ENCODE measurements at regions not wholly inside any gene's neighbourhood (a gene's known extent, or its start where the extent isn't known, plus 50 kb on each side); places are given as distances from the start of the nearest gene placed in this dataset.
"Not testable (repeated sequence)": the region's sequence is repeated elsewhere in the genome, so short reads cannot be mapped to it uniquely, and the experiment has no call there.

DNA sequence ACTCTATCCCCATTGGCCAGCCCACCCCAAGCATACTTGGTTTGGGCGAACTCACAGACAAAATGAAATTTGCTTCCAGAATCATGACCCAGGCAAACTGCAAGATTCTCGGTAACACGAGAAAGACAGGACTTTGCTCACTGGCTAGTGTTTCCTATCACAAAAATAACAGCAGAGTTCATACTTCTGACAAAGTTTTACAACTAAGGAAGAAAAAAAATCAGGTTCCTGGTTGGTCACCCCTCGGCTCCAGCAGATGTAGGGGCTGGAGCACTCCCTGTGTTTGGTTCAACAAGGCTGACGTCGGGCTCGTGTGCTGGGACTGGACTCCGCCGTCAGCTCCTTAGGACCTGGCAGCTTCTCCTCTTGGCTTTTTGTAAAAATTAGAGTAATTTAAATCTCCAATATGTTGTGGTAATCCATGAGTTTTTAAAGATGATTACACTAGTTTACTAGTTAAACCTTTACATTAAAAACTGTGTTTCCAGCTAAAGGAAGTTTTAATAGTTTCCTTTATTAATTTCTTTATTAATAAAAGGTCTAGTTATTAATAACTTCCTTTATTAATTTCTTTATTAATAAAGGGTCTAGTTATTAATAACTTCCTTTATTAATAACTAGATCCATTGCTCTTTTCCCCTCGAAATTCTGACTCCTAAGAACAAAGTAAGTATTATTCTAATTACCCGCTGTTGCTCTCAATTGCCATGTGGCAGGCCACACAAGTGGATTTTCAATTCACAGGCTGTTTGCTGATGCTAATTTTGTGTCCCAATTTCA lies 115.6 kb upstream of the RNF32 start:
- ChIA-PET CTCF (interaction anchor here (1.0 kb wide), 1 partner anchor 303 kb away, joined by 3 read pairs; no protein-coding TSS in a partner anchor), POLR2A (no interaction called here)
- no peak for ATAC-seq
- Mint-ChIP-seq H3K36me3 (ENCODE audit: low read depth) (no peaks in the 10 kb centered on the region), H3K4me3 (no peak overlapping the region), H3K9me3 (ENCODE audit: low read depth) (no peaks in the 10 kb centered on the region), H3K4me1 (no peaks in the 10 kb centered on the region), H3K27ac (no peak overlapping the region), H3K27me3 (peaks cover 5% of the 10 kb centered on the region)
- intact Hi-C loops (cut with DNase I, micrococcal nuclease), result no loop called here
- no peak for DNase-seq

- Mint-ChIP-seq H3K36me3 (ENCODE audit: low read depth) (no peaks in the 10 kb centered on the region), H3K4me1 (no peaks in the 10 kb centered on the region), H3K27ac (no peak overlapping the region), H3K27me3 (peaks cover 7% of the 10 kb centered on the region), H3K4me3 (no peak overlapping the region), H3K9me3 (ENCODE audit: low read depth) (no peaks in the 10 kb centered on the region)
- DNase-seq, result no peak
- ChIA-PET CTCF (no interaction called here), POLR2A (no interaction called here)
- ATAC-seq, result no peak
- intact Hi-C loops (cut with DNase I, micrococcal nuclease), result no loop called here
Observed at GRCh38 chr7:156523447-156524048, 117.0 kb upstream of the RNF32 start.

GRCh38 chr7:156522801-156523200 lies 117.8 kb upstream of the RNF32 start:
- ChIA-PET CTCF (no interaction called here), POLR2A (no interaction called here)
- DNase-seq, result no peak
- intact Hi-C loops (cut with DNase I, micrococcal nuclease), result no loop called here
- H3K27me3 Mint-ChIP-seq, result peaks cover 7% of the 10 kb centered on the region
- no peaks in the 10 kb centered on the region for H3K36me3 Mint-ChIP-seq (ENCODE audit: low read depth)
- no peak for ATAC-seq
- H3K27ac Mint-ChIP-seq, result no peak overlapping the region
- no peaks in the 10 kb centered on the region for H3K9me3 Mint-ChIP-seq (ENCODE audit: low read depth)
- no peak overlapping the region for H3K4me3 Mint-ChIP-seq
- no peaks in the 10 kb centered on the region for H3K4me1 Mint-ChIP-seq

GRCh38 chr7:156519070-156519469 lies 121.5 kb upstream of the RNF32 start:
- CTCF ChIA-PET, result no interaction called here
- ATAC-seq (no peak), DNase-seq (no peak)
- H3K27ac Mint-ChIP-seq, result no peak overlapping the region
- H3K4me3 Mint-ChIP-seq, result no peak overlapping the region
- POLR2A ChIA-PET, result no interaction called here
- no peaks in the 10 kb centered on the region for H3K36me3 Mint-ChIP-seq (ENCODE audit: low read depth)
- intact Hi-C loops (cut with DNase I, micrococcal nuclease), result loop anchor here in 1 of 2 experiments (10.0 kb wide), 1 partner anchor 56 kb away; no protein-coding TSS in a partner anchor
- H3K9me3 Mint-ChIP-seq (ENCODE audit: low read depth), result no peaks in the 10 kb centered on the region
- peaks cover 11% of the 10 kb centered on the region for H3K27me3 Mint-ChIP-seq
- no peaks in the 10 kb centered on the region for H3K4me1 Mint-ChIP-seq

DNA sequence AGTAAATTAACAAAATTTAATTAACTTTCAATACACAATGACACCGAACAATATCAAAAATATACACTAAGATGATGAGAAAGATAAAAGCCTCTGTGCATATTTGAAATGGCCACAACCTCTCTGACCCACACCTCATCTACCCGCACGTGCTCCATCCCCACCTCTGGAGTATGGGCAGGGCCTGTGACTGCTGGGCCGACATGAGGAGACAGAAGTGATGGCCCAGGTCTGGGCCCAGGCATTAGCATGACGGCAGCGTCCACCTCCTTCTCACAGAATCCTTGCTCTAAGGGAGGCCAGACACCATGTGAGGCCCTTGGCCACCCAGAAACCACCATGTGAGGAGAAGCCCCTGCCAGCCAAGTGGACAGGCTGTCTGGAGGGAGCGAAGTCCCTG lies 122.1 kb upstream of the RNF32 start:
- Mint-ChIP-seq H3K36me3 (ENCODE audit: low read depth) (no peaks in the 10 kb centered on the region), H3K4me3 (no peak overlapping the region), H3K4me1 (no peaks in the 10 kb centered on the region), H3K9me3 (ENCODE audit: low read depth) (no peaks in the 10 kb centered on the region), H3K27ac (no peak overlapping the region), H3K27me3 (peaks cover 11% of the 10 kb centered on the region)
- intact Hi-C loops (cut with DNase I, micrococcal nuclease), result loop anchor here in 1 of 2 experiments (10.0 kb wide), 1 partner anchor 56 kb away; no protein-coding TSS in a partner anchor
- ATAC-seq (no peak), DNase-seq (no peak)
- POLR2A ChIA-PET, result no interaction called here
- CTCF ChIA-PET, result no interaction called here

DNA sequence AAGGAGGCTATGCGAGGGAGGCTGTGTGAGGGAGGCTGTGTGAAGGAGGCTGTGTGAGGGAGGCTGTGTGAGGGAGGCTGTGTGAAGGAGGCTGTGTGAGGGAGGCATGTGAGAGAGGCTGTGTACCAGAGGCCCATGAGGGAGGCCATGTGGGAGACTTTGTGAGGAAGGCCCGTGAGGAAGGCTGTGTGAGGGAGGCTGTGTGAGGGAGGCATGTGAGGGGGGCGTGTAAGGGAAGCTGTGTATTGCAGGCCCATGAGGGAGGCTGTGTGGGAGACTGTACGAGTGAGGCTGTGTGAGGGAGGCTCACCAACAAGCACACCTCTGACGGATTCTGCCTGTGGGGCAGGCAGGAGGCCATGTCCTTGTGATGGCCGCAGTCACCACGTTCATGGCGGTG lies 122.7 kb upstream of the RNF32 start:
- H3K9me3 Mint-ChIP-seq (ENCODE audit: low read depth); POLR2A ChIA-PET; H3K4me3 Mint-ChIP-seq; H3K36me3 Mint-ChIP-seq (ENCODE audit: low read depth); DNase-seq; H3K27ac Mint-ChIP-seq; ATAC-seq; CTCF ChIA-PET; H3K4me1 Mint-ChIP-seq: not testable (repeated sequence)
- intact Hi-C loops (cut with DNase I, micrococcal nuclease), result loop anchor here in 1 of 2 experiments (10.0 kb wide), 1 partner anchor 57 kb away; no protein-coding TSS in a partner anchor
- peaks cover 11% of the 10 kb centered on the region for H3K27me3 Mint-ChIP-seq

DNA sequence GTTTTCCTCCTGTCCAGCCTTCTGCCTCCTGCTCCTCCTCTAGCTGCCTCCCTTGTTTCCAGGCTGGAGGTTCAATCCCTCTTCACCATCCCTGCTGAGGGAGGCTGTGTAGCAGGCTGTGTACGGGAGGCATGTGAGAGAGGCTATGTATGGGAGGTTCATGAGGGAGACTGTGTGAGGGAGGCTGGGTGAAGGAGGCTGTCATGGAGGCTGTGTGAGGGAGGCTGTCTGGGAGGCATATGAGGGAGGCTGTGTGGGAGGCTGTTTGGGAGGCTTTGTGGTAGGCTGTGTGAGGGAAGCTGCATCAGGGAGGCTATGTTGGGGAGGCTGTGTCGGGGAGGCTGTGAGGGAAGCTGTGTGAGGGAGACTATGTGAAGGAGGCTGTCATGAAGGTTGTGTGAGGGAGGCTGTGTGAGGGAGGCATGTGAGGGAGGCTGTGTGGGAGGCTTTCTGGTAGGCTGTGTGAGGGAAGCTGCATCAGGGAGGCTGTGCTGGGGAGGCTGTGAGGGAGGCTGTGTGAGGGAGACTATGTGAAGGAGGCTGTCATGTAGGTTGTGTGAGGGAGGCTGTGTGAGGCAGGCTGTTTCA lies 123.7 kb upstream of the RNF32 start:
- Mint-ChIP-seq H3K4me1 (no peaks in the 10 kb centered on the region), H3K27me3 (peaks cover 11% of the 10 kb centered on the region), H3K36me3 (ENCODE audit: low read depth) (no peaks in the 10 kb centered on the region), H3K4me3 (no peak overlapping the region), H3K27ac (no peak overlapping the region), H3K9me3 (ENCODE audit: low read depth) (no peaks in the 10 kb centered on the region)
- intact Hi-C loops (cut with DNase I, micrococcal nuclease), result loop anchor here in 1 of 2 experiments (10.0 kb wide), 1 partner anchor 58 kb away; no protein-coding TSS in a partner anchor
- POLR2A ChIA-PET, result no interaction called here
- ATAC-seq (no peak), DNase-seq (no peak)
- CTCF ChIA-PET, result interaction anchor here (0.9 kb wide), 1 partner anchor 21 kb away, joined by 3 read pairs; no protein-coding TSS in a partner anchor

- Mint-ChIP-seq H3K36me3 (ENCODE audit: low read depth) (no peaks in the 10 kb centered on the region), H3K4me1 (no peaks in the 10 kb centered on the region), H3K9me3 (ENCODE audit: low read depth) (peaks cover 4% of the 10 kb centered on the region), H3K27ac (no peak overlapping the region), H3K27me3 (peaks cover 11% of the 10 kb centered on the region), H3K4me3 (no peak overlapping the region)
- DNase-seq, result no peak
- ATAC-seq, result no peak
- ChIA-PET POLR2A (no interaction called here), CTCF (interaction anchor here (0.9 kb wide), 1 partner anchor 22 kb away, joined by 3 read pairs; no protein-coding TSS in a partner anchor)
- intact Hi-C loops (cut with DNase I, micrococcal nuclease), result loop anchor here in 1 of 2 experiments (10.0 kb wide), 1 partner anchor 59 kb away; no protein-coding TSS in a partner anchor
Observed at GRCh38 chr7:156515911-156516790, 124.4 kb upstream of the RNF32 start.

- H3K4me3 Mint-ChIP-seq, result no peak overlapping the region
- intact Hi-C loops (cut with DNase I, micrococcal nuclease), result loop anchor here in 1 of 2 experiments (10.0 kb wide), 1 partner anchor 60 kb away; no protein-coding TSS in a partner anchor
- ChIA-PET CTCF (no interaction called here), POLR2A (no interaction called here)
- peaks cover 3% of the 10 kb centered on the region for H3K36me3 Mint-ChIP-seq (ENCODE audit: low read depth)
- H3K9me3 Mint-ChIP-seq (ENCODE audit: low read depth), result peaks cover 13% of the 10 kb centered on the region
- no peaks in the 10 kb centered on the region for H3K4me1 Mint-ChIP-seq
- H3K27me3 Mint-ChIP-seq, result peaks cover 11% of the 10 kb centered on the region
- DNase-seq, result no peak
- H3K27ac Mint-ChIP-seq, result no peak overlapping the region
- ATAC-seq, result no peak
Observed at GRCh38 chr7:156514851-156515250, 125.7 kb upstream of the RNF32 start.

DNA sequence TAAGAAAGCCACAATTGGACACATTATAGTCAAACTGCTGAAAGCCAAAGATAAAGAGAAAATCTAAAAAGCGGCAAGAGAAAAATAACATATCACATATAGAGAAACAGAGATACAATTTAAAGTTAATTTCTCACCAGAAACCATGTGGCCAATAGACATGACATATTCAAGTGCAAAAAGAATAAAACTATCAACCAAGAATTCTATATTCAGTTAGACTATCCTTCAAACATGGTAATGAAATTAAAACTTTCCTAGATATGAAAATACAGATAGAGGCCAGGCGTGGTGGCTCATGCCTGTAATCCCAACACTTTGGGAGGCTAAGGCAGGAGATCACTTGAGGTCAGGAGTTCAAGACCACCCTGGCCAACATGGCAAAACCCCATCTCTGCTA lies 129.1 kb upstream of the RNF32 start:
- H3K27me3 Mint-ChIP-seq, result peaks cover 9% of the 10 kb centered on the region
- DNase-seq (no peak), ATAC-seq (no peak)
- H3K36me3 Mint-ChIP-seq (ENCODE audit: low read depth), result peaks cover 3% of the 10 kb centered on the region
- H3K4me1 Mint-ChIP-seq, result no peaks in the 10 kb centered on the region
- H3K27ac Mint-ChIP-seq, result no peak overlapping the region
- peaks cover 13% of the 10 kb centered on the region for H3K9me3 Mint-ChIP-seq (ENCODE audit: low read depth)
- intact Hi-C loops (cut with DNase I, micrococcal nuclease), result loop anchor here in 1 of 2 experiments (10.0 kb wide), 1 partner anchor 63 kb away; no protein-coding TSS in a partner anchor
- no peak overlapping the region for H3K4me3 Mint-ChIP-seq
- POLR2A ChIA-PET, result no interaction called here
- CTCF ChIA-PET, result interaction anchor here (0.7 kb wide), 1 partner anchor 85 kb away, joined by 3 read pairs; no protein-coding TSS in a partner anchor

- Mint-ChIP-seq H3K27ac (no peak overlapping the region), H3K9me3 (ENCODE audit: low read depth) (peaks cover 13% of the 10 kb centered on the region), H3K4me1 (no peaks in the 10 kb centered on the region), H3K4me3 (no peak overlapping the region), H3K36me3 (ENCODE audit: low read depth) (peaks cover 3% of the 10 kb centered on the region), H3K27me3 (peaks cover 10% of the 10 kb centered on the region)
- POLR2A ChIA-PET, result no interaction called here
- no peak for ATAC-seq
- no peak for DNase-seq
- intact Hi-C loops (cut with DNase I, micrococcal nuclease), result loop anchor here in 1 of 2 experiments (10.0 kb wide), 1 partner anchor 64 kb away; no protein-coding TSS in a partner anchor
- CTCF ChIA-PET, result no interaction called here
Observed at GRCh38 chr7:156510966-156511365, 129.6 kb upstream of the RNF32 start.

Data from activated CD4-positive, alpha-beta T cell treated with anti-CD3 and anti-CD28 coated beads for 36 hours (primary cell).